ENCODE measurements at regions not wholly inside any gene's neighbourhood (a gene's known extent, or its start where the extent isn't known, plus 50 kb on each side); places are given as distances from the start of the nearest gene placed in this dataset.

DNA sequence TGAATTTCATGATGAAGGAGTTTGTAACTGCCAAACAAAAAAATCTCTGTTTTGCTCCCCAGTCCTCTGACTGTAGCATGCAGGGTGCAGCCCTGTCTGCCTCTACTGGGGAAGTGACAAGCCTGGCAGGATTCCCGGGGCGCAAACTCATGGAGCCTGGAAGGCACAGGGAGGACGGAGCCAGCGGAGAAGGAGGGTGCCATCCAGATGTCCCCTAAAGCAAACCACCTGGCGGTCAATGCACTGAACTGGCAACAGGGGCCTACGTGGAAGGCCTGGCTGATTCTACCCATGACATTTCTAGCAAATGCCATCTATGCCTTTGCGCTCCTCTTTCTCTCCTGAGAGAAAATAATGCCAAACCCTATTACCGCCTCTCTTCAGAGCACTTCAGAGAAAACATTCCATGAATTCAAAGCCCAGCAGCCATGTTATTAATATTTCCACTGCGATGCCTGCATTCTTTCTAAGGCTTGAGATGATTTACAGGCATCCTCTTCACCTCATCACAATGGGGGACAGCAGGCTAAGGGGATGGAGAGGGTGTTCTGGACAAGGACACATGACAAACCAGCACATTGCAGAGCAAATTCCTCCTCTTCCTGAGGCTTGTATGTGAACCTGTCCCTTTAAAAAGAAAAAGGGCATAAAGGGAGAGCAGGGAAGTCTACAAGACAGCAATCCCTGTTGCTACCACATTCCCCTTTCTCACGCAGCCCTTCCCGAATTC, 329.3 kb upstream of the NOCT start:
- DNase-seq: peak in 24 of 42 donors; percentile 4 to 48 (median 22)
- intact Hi-C loops (cut with DNase I): no loop called here

DNA sequence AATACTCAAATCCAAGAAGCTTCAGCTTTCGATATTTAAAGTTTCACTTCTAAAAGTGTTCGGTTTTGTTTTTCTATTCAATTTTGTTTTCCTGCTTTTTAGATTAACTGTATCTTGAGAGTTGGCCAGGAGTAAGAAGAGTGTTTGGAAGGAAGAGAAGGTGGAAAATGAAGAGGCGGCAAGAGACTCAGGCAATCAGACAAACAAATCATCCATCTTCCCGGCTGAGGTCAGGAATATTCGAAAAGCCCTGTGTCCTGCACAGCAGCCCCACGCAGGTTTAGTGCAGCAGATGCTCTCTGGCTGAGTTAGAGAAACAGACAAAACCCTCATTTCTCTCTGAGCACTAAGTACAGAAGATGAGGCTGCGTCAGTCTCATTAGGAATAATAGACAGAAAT, 330.3 kb upstream of the NOCT start:
- intact Hi-C loops (cut with DNase I): no loop called here
- DNase-seq: no peak

DNA sequence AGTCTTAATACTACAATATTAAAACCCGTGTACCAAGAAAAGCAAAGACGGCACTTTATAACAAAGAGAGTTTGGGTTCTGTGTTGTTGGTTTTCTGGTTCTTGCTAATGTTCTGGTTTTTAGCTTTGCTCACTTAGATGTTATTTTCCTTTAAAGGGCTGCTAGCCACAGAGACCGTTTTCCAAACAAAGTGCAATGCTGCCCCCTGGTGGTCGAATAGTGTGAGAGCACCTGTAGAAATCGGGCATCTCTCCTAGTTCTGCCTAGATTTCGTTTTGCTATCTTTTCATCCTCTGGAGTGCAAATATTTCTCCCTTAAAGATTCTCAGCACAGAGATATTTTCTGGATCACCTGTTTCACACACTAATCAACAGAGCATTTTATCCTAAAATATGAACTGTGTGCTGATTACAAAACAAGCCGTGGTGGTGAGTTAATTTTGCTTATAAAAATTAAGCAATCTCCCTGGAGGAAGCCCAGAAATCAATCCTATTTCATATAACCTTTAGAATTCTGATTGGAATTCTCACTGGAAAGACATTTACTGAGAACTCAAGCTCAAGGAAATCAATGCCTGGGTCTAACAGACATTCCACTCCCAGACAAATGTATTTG, 334.5 kb upstream of the NOCT start:
- intact Hi-C loops (cut with DNase I): no loop called here
- DNase-seq: peak; percentile 64 to 97 (median 90)

DNA sequence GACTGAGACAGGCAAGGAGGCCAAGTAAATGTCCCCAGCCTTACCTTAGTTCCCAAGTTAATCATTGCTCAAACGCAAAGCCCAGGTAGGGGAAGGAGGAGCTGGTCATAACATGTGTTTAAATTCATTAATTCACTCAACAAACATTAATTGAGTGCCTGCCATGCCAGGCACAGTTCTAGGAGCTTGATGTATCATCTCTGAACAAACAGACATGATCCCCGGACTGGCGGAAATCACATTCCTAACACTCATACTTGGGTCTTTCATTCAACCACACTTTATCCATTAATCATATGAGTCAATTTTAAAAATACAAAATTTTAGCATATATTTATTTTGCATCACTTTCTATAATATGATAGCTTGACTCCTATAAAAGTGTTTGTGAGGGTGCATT, 335.3 kb upstream of the NOCT start:
- intact Hi-C loops (cut with DNase I): no loop called here
- no peak for DNase-seq

DNA sequence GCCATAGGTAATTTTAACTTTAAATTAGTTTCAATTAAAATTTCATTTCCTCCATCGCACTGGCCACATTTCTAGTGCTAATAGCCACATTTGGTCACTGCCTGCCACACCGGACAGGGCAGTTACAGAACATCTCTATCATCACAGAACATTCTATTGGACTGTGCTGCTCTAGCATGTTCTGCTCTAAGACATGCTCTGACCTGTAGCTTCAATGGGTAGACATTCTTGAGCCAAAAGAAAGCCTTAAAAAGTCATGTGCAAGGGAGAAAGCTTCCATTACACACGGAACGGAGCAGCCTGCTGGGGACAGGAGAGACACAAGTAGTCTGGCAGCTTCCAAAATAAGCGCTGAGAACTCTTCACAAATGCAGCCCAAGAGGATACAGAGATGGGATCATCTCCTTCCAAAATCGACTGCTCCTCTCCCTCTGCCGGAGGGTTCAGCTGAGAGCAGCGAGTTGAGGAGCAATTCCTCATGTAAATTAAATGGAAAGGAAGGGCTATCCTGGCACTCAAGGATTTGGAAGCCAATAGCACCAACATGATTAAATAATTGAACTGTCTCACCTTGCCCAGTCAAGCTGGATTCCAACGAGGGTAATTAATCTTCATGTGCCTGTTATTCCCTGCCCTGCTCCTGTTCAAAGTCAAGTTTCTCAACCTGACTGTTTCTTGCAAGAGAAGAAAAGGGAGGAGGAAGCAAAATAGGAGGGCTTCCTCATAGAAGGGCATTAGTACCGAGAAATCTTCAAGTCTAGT, 336.4 kb upstream of the NOCT start:
- intact Hi-C loops (cut with DNase I): no loop called here
- no peak for DNase-seq

DNA sequence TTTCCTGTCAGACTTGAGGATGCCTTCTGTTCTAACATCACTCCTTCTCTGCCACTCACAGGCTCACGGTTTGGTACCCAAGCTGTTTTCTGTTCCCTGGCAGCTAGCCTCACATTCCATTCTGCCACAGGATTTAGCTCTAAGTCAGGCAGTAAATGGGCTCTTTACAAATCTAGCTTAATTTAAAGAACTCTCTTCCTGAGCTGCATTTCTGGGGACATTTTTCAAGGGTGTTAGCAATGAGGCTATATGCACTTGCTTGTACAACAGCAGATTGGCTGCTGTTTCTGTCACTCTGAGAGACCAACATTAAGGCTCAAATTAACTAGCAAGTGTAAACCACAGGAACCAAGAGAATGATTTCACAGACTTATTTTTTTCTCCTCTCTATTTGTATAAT, 337.8 kb upstream of the NOCT start:
- no peak for DNase-seq
- intact Hi-C loops (cut with DNase I): no loop called here

DNA sequence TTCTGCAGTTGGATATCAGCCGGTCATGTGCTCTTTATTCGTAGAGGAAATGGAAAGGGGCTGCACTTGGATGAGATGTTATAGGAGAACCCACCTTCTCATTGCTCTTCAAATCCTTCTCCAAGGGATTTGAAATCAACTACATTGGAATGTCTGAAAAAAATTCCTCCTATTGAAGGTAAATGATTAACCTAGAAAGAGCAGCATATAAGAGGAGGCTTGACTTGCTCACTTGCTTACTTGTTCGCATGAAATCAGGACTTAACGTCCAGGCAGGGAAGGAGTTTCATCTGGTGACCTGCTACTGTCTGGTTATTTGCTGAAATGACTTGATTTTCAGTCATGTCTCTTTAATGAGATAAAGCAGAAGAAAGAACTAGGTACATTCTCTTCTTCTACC, 338.4 kb upstream of the NOCT start:
- intact Hi-C loops (cut with DNase I): no loop called here
- DNase-seq: no peak

DNA sequence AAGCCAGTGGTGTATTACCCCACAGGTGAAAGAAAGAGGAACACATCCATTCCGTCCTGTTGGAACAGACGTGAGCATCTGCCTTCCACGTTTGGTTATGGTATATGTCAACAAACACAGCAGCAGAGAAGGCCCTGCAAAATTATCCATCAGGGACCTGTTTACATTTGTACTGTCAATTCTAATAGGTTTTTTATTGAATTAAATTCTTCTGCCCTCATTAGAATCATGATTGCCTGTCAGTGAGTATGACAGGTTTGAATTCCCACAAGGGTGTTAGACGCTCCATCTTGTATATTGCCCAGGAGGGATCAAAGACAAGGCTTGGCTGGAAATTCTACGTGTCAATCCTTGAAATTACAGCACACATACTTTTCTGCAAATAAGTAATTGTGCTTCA, 339.9 kb upstream of the NOCT start:
- DNase-seq: no peak
- intact Hi-C loops (cut with DNase I): no loop called here

DNA sequence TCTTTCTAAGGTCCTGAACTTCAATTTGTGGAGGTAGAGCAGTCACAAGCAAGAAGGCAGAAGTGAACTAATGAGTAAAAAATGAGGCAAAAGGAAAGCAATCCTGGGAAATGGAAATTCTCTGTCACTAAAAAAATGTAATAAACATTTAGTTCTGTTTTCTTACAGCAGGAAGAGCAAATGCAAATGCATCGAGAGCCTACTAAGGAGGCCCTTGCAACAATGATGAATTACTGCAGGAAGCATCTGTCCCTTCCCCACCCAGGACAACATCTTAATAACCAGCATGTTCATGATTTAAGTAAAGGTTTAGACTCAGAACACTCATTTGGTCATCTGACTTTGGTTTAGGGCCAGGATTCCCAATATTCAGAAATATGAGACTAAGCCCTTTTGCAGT, 341.4 kb upstream of the NOCT start:
- intact Hi-C loops (cut with DNase I): no loop called here
- no peak for DNase-seq

DNA sequence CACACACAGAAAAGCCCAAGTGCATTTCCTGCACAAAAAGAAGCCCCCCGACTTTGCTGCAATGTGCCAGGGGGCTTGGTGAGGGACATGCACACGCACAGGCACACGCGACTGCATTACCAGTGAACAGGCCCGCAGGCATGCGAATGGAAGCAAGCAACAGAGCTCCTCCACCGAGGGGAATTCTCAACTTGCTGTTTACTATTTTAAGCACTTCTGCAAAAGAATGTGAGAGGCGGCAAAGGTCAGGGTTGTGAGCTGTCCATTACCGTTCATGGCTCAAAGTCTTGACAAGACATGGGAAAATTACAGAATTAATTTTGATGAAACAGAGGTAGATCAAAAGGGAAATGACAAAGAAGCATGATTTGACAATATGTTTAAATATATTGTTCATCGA, 342.5 kb upstream of the NOCT start:
- intact Hi-C loops (cut with DNase I): no loop called here
- DNase-seq: no peak

DNA sequence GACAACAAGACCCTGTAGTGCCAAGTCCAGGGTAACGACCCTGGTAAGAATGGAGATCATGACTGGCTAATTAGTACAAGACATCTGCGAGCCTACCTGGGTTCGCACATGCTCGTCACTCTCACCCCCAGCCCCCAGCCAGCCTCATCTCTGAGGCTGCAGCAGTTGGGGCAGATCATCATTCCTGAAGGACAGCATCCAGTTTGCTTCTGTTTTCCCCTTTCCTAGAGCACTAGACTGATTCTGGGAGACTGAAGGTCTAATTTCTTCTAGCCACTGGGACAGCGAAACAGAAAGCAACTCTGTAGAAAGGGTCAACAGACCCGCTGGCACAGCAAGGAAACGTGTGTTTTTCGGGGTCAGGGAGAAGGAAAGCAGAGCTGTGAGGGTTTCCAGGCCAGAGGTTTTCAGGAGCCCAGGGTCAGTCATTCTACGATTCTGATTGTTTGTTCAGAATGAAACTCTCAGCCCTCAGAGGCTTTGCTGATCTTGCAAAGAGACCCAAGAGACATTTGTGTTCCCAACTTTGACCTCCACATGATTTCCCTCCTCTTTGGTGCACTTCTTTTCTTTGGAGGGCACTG, 343.1 kb upstream of the NOCT start:
- DNase-seq: no peak
- intact Hi-C loops (cut with DNase I): no loop called here

DNA sequence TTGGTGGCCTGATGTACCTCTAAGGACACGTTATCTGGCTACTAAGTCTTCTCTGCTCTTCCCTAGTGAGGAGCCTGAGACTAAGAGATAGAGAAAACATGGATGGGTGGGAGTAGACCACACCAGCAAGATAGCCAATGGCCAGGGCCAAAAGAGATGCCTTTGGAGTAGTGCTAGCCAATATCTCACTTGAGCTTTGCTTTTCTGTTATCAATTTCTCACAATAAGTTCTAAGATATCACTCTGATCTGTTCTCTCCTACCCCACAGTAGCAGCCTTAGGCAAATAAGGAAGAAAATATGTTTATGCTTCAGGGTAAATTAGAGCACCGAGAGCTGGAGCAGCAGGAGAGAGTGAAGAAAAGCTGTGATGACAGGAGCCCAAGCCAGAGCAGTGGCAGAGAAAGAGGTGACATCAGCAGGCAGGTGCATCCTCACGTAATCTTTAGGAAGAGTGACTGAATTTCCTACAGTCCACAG, 343.9 kb upstream of the NOCT start:
- intact Hi-C loops (cut with DNase I): no loop called here
- no peak for DNase-seq

DNA sequence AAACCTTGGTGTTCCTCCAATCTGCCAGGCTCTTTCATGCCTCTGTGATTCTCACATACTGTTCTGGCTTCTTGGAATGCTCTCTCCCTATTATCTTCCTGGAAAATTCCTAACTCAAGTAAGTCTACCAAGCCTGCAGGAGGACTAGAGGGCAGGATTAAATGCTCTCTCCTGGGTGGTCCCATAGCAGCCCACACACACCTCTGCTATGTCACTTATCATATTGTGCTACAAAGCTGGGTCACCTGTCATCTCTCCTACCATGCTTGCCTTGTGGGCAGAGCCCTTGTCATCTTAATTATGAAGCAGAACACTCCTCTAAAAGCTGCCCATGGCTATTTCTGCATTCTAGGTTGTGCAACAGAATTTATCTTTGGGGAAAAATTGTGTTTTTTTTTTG, 344.5 kb upstream of the NOCT start:
- intact Hi-C loops (cut with DNase I): no loop called here
- no peak for DNase-seq

DNA sequence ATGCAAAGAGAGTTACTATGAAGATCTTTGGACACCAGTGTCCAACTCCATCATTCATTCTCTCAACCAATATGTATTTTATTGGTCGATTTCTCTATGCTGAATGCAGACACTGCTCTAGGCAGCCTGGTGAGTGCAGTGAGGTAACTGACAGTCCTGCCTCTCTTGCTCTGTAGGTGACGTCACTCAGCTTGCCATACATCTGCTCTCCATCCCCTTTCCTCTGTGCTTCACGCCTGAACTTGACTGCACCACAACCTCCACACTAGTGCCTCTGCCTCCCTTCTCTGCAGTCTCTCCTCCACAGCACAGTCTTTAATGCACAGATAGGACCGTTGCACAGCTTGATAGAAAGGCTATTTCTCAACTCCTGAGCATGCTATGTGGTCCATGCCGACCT, 344.9 kb upstream of the NOCT start:
- no peak for DNase-seq
- intact Hi-C loops (cut with DNase I): no loop called here

DNA sequence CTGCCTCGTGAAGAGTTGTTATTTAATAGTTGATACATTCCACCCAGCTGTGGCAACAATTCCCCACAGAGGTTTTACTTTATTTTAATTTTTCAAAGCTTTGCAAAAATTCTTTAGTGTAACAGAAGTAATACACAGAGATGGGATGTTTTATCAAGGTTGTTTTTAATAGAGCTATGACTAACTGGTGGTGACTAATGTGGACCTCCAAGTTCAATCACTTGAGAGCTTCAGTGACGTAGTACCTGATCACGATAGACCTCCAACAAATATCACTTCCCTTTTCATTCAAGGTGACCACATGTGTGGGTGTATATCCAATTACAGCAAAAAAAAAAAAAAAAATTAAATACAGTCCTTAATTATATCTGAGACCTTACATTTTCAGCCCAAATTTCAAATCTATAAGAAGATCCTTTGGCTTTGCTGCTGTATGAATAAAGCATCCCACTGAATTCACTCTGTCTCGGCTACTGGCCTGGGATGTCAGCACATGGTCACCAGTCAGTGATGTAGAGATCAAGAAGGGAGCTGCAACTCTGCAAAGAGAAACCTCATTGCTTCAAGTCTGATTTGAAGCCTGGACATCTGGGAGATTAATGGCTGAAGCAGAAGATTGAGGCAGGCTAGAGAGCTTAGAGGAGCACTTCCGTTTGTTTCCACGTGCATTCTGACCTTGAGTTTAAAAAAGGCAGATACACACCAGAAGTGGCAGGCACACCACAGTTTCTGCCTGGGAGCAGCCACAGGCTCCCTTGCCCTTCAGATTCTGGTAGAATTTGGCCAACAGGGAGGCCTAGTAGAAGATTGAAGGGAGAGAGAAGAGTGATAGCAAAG, 345.9 kb upstream of the NOCT start:
- no peak for DNase-seq

DNA sequence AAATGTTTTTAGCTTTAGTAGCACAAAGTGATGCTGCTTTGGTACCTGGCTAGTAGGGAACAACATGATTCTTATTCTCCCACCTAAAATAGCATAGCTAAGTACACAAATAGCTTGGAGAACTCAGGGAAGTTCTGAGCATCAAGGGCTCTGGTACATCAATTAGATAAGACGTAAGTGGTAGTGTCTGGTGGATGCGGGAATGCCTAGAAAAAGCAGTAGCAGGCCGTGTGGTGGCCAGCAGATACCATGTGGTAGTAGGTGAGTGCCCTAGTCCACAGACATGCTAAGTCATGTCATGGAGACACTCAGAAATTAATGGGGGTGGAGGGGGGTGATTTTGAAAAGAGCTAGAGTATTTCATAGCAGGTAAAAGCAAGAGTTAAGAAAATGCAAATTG, 347.3 kb upstream of the NOCT start:
- DNase-seq: no peak
- intact Hi-C loops (cut with DNase I): no loop called here

More for the DNA sequence above, 345.9 kb upstream of the NOCT start:
- intact Hi-C loops (cut with DNase I): no loop called here

DNA sequence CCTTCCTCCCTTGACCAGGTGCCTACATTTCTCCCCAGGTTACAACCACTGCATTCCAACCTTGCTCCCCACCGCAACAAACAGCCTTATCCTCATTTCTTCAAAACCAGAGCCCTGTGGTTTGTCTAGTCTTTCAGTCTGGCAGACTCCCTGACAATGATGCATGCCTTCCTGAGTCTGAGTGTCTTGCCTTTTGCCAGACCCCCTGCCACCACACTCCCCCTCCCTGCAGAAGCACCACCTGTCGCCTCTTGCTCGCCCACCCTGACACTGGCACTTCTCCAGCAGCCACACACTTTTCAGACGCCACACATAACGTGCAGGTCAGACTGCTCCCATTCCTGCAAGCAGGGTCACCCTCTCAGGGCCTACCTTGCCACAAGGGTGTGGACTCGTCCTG, 349.2 kb upstream of the NOCT start:
- no peak for DNase-seq

DNA sequence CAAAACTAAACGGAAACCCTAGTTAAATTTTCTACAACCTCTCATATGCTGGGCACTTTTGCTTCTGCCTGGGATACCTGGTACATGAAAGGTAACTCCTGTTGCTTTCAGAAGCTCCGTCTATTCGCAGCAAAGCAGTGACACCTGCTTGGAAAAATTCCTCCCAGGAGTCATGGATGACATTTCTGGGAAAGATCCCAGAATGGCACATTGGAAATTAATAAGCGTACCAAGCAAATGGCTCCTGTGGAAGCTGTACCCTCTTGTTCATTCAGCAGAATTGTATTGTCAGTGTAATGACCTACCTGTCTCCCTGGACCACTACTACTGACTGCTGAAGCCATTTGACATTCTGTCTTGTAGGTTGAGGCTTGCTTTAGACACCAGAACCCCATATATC, 349.7 kb upstream of the NOCT start:
- DNase-seq: no peak
- intact Hi-C loops (cut with DNase I): no loop called here

More for the DNA sequence above, 349.2 kb upstream of the NOCT start:
- intact Hi-C loops (cut with DNase I): no loop called here

DNA sequence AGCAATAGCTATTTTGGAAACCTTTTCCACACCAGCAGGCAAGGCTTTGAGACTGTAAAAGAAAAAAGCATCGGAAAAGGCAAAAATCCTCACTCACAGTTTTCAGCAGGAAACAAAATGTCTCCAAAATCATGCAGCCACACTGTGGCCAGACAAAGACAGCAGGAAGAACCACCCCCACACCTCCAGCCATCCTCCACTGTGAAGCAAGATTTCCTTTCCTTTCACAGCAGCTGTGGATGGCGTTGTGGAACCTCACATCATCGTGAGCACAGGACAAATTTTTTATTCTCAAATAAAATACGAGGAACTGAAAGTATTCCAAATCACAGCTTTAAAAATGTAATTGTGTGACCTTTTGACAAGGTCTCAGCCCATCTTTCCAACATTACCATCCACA, 351.7 kb upstream of the NOCT start:
- DNase-seq: no peak
- intact Hi-C loops (cut with DNase I): no loop called here
